ENCODE measurements at regions not wholly inside any gene's neighbourhood (a gene's known extent, or its start where the extent isn't known, plus 50 kb on each side); places are given as distances from the start of the nearest gene placed in this dataset.

GRCh38 chr4:13316354-13316753 lies 167.8 kb downstream of the RAB28 start:
- DNase-seq: no peak

GRCh38 chr4:13313856-13314255 lies 170.3 kb downstream of the RAB28 start:
- no peak for DNase-seq

- no peak for DNase-seq
Measured at GRCh38 chr4:13312264-13312663, 171.9 kb downstream of the RAB28 start.

- no peak for DNase-seq
Measured at GRCh38 chr4:13309751-13310150, 174.4 kb downstream of the RAB28 start.

GRCh38 chr4:13306356-13306755 lies 177.8 kb downstream of the RAB28 start:
- no peak for DNase-seq

DNA sequence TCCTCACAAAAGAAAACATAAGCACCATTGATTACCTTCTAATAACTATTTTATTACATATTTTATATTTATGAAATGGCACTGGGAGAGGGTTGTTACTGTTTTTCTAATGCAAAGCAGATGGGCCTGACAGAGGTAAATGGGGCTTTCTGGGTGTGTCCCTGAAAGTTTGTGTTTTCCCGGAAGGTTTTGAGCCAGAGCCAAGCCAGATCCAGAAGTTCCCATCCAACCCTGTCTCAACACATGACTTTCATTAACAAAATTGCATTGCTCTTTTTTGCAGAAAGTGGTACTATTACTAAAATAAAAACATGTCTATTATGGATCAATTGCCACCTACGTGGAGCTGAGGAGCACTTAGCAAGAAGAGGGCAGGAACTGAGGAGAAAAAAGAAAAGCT lies 181.3 kb downstream of the RAB28 start:
- no peak for DNase-seq

DNA sequence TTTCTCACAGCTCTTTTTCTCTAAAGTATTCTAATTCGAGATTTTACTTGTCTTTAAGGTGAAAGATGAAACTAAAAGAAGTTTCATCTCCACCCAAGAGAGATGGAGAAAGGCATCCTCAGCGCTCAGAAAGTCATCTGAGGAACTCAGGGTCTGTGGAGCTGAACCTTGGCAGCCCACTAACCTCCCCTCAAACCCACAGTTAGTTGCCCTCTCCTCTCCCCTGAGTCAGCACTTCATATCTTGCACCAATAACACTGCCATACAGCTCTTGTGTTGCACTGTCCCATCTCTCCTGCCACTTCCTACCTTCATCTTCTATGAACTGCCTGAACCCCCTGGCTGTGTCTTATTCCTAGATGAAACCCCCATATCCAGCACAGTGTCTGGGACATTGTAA lies 184.8 kb downstream of the RAB28 start:
- no peak for DNase-seq

DNA sequence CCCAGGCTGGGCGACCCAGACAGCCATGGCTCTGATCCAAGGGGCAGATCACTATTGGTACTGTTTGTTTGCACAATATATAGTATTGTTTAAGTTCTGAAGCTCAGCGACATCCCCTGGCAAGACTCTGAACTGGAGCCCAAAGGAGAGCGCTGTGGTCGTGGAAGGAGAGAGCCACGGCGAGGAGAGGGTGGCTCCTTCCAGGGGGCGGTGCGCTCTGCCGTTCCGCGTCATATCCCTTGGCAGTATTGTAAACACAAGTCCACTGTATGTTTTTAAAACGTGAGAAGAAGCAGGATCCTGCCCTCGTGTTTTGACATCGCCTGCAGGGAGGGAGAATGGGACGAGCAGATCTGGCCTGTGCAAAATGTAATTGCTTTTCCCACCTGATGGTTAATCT lies 185.5 kb downstream of the RAB28 start:
- no peak for DNase-seq

DNA sequence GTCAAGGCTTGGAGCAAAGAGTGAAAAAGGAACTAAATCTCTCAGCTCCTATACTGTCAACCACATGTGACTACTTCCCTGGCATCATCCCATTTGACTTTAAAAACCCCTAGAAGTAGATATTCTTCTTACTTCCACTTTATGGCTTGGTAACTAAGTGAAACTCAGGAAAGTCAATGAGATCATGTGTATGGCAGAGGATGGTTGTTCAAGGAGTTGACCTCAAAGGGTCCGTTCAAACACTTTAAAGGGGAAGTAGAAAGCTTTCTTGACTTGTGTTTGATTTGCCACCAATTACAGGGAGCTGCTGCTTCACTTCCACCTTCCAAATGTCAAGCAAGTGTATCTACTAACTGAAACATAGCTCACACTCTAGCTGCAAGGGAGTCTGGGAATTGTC lies 187.2 kb downstream of the RAB28 start:
- DNase-seq: no peak

DNA sequence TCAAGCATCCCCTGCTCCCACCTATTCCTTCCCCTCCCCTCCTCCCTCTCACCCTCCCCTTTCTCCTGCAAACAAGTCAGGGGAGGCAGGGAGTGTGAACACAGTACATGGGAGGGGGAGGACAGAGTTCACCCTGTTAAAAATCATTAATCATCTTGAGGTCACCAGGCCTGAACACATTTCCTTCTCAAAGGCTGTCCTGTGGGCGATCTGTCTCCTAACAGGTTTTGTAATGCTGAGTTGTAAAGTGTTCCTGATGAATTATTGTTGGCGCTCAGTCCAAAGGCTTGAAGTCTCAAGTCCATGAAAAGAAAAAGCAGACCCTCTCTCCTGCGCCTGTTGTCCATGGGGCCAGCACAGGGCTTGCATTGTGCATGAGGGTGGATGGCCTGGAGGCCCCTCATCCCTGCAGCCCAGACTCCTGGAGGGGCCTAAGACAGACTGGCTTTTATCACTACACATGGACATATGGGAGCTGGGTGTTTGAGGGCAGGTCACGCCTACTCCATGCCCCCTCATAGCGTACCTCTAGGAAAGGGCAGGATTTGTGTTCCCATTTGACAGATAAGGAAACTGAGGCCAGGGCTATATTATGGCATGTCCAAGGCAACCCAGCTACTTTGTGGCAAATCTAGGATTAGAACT lies 189.1 kb downstream of the RAB28 start:
- no peak for DNase-seq

- DNase-seq: no peak
Measured at GRCh38 chr4:13292372-13292771, 191.8 kb downstream of the RAB28 start.

GRCh38 chr4:13289391-13289790 lies 194.7 kb downstream of the RAB28 start:
- DNase-seq: no peak

- DNase-seq: no peak
Measured at GRCh38 chr4:13285336-13285735, 198.8 kb downstream of the RAB28 start.

DNA sequence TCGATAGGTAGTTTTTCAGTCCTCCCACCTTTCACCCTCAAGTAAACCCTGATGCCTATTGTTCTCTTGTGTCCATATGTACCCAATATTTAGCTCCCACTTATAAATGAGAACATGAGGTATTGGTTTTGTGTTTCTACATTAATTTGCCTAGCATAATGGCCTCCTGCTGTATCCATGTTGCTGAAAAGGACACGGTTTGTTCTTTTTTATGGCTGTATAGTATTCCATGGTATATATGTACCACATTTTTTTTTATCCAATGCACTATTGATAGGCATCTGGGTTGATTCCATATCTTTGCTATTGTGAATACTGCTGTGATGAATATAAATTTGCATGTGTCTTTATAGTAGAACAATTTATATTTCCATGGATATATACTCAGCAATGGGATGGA lies 199.2 kb downstream of the RAB28 start:
- DNase-seq: no peak

DNA sequence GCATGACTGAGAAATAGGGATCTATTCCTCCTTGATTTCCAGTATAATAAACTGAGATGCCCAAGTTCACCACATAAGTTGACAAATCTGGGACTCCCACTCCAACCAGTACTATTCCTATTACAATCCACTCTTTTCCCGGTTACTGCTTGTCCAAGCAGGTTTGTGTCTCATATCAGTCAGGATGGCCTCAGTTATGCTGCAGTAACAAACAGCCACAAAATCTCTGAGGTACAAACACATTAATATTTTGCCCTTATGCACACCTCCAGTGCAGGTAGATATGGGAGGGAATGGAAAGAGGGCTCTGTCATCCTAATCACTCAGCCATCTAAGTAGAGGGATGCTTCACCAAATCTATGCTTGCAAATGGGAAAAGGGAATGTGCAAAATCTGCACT lies 207.8 kb downstream of the RAB28 start:
- DNase-seq: no peak

GRCh38 chr4:13268703-13269102 lies 215.4 kb downstream of the RAB28 start:
- no peak for DNase-seq

- DNase-seq: no peak
Measured at GRCh38 chr4:13268165-13268564, 216.0 kb downstream of the RAB28 start.

DNA sequence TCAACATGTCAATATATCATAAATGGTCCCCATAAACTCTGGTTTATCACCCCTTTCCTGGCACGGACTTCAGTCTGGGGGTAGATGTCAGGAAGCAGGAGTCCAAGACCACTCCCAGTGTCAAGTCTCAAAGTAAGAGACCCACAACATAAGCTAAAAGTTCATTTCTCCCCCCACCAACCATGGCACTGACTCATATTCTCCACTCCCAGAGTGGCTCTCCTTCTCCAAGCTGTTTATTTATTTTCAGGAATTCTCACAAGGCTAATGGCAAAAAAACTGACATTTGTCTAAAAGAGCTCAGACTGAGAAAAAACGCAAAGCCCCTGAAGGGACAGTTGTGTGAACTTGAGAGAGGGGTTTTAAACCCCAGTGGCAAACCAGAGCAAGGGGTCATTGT lies 217.0 kb downstream of the RAB28 start:
- no peak for DNase-seq

GRCh38 chr4:13266687-13267086 lies 217.5 kb downstream of the RAB28 start:
- DNase-seq: no peak

DNA sequence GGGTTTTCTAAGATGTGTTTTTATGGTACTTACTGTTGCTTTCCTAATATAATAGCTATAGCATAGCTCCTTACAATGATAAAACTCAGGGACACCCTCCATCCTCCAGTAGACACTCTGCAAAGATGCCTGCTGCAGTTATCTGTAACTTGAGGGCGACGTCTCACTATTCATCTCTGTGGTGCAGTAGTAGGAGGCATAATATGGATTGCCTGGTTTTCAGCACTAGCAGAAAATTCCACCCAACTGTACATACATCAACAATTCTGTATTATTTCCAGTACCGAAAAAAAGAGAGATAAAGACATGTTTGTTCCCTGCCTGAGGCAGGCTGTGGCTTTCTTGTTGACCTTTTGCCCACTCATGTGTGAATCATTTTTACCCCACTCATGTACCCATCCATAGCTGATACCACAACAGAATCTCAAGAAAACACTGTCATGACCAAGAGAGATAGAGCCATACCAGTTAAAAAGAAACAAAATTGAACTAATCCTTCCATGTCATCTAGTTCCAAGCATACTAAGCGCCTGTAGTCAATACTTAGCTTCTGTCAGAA lies 220.1 kb downstream of the RAB28 start:
- no peak for DNase-seq

GRCh38 chr4:13262816-13263215 lies 221.3 kb downstream of the RAB28 start:
- DNase-seq: no peak

GRCh38 chr4:13261486-13262257 lies 222.5 kb downstream of the RAB28 start:
- no peak for DNase-seq

DNA sequence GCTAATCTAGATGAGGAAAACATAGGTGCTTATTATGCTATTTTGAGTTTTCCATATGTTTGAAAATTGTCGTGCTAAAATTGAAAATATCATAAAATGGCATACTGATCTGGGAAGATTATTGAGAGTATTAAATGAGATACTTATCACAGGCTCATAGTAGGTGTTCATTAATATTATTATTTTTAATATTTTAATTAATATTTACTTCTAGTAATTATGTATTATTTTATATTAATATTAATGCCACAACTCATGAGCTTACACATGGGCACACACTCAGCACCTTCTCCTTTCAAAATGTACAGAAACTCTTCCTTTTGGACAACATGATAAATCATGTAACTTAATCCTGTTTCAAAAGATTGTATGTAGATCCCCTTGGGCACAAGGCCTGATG lies 223.6 kb downstream of the RAB28 start:
- DNase-seq: no peak

DNA sequence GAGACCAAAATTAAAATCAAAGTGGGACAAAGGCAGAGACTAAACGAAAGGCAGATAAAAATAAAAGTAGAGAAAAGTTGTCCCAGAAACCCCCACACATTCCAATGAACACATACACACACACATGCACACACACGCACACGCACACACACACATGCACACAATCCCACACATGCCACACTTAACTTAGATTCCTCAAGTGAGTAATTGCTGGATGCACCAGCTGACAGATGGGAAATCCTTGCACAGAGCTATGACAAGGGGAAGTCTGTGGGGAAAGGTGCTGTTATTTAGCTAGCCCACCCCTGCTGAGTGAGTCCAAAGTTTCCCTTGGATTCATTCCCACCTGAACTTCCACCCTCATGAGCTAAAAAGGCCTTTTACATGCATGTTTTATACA lies 233.9 kb downstream of the RAB28 start:
- no peak for DNase-seq
